SK-N-SH (cell line): ENCODE measurements at regions not wholly inside any gene's neighbourhood (a gene's known extent, or its start where the extent isn't known, plus 50 kb on each side); places are given as distances from the start of the nearest gene placed in this dataset.
"Not testable (repeated sequence)": the region's sequence is repeated elsewhere in the genome, so short reads cannot be mapped to it uniquely, and the experiment has no call there.

Experiments used
- CTCF ChIA-PET: fragments of 300-600, 350-600 bp; formaldehyde crosslinking; extraction: SDS; loops from one replicate; lab custom pipeline; 2021; lab: Yijun Ruan, JAX
- POLR2A ChIA-PET: fragments of 350-600 bp; sonication (Branson Sonifier 250); formaldehyde crosslinking; extraction: SDS; loops from one replicate; lab custom pipeline; 2020; ENCODE audit warnings: antibody characterized with exemption, inconsistent platforms; lab: Yijun Ruan, JAX
- DNase-seq: peaks from one replicate; pipeline ENCODE4 v3.0.0; 2012
- H2AFZ ChIP-seq: fragments of 200-600 bp; sonication (generic); 2 replicates; pipeline ENCODE4 v1.8.1; 2016; ENCODE audit warnings: antibody characterized with exemption, mild to moderate bottlenecking, low read depth
- H3F3A ChIP-seq: fragments of 200-600 bp; sonication (generic); replicated peaks from 2 replicates; pipeline ENCODE3; 2016; ENCODE audit warnings: antibody characterized with exemption, mild to moderate bottlenecking; ENCODE audit not compliant: insufficient read depth
- H3K27ac ChIP-seq, 2 experiments: fragments of 200-500 bp in 1 of 2; fragments of 200-600 bp in 1 of 2; sonication (Bioruptor generic) in 1 of 2; sonication (generic), shearing (Covaris generic) in 1 of 2; 2 replicates each; pipeline versions ENCODE4 v1.5.1 to v1.6.1; 2014 to 2016; ENCODE audit warnings: low read depth in 2 of 2, inconsistent platforms in 1 of 2, low read length in 1 of 2, mild to moderate bottlenecking in 1 of 2, mixed read lengths in 1 of 2
- H3K27me3 ChIP-seq: fragments of 200-600 bp; sonication (generic), shearing (Covaris generic); 2 replicates; pipeline ENCODE4 v1.6.1; 2016; ENCODE audit warnings: mixed run types; ENCODE audit not compliant: insufficient read depth
- H3K36me3 ChIP-seq, 2 experiments: fragments of 200-500 bp in 1 of 2; fragments of 200-600 bp in 1 of 2; sonication (Bioruptor generic) in 1 of 2; sonication (generic) in 1 of 2; replicated peaks in 1 of 2; 2 replicates each; pipeline versions ENCODE3 to v1.5.1; 2014 to 2016; ENCODE audit warnings: low read length in 1 of 2, mild to moderate bottlenecking in 1 of 2; ENCODE audit not compliant: insufficient read depth in 2 of 2, control insufficient read depth in 1 of 2
- H3K4me1 ChIP-seq, 2 experiments: fragments of 200-500 bp in 1 of 2; fragments of 200-600 bp in 1 of 2; sonication (Bioruptor generic) in 1 of 2; sonication (generic), shearing (Covaris generic) in 1 of 2; 2 replicates each; pipeline versions ENCODE4 v1.5.1 to v1.6.1; 2014 to 2016; ENCODE audit warnings: low read depth in 1 of 2, low read length in 1 of 2, mixed run types in 1 of 2; ENCODE audit not compliant: insufficient read depth in 2 of 2, control insufficient read depth in 1 of 2
- H3K4me2 ChIP-seq: fragments of 200-600 bp; sonication (generic), shearing (Covaris generic); 2 replicates; pipeline ENCODE4 v1.6.1; 2017; ENCODE audit warnings: mixed run types
- H3K4me3 ChIP-seq, 2 experiments: fragments of 200-500 bp in 1 of 2; fragments of 200-600 bp in 1 of 2; sonication (Bioruptor generic) in 1 of 2; sonication (generic), shearing (Covaris generic) in 1 of 2; 2 replicates each; pipeline versions ENCODE4 v1.5.1 to v1.8.1; 2014 to 2016; ENCODE audit warnings: low read depth in 2 of 2, inconsistent platforms in 1 of 2, low read length in 1 of 2, mild to moderate bottlenecking in 1 of 2, mixed read lengths in 1 of 2, moderate library complexity in 1 of 2
- H3K79me2 ChIP-seq: fragments of 200-600 bp; sonication (generic); 2 replicates; pipeline ENCODE4 v1.8.1; 2017; ENCODE audit warnings: mild to moderate bottlenecking; ENCODE audit not compliant: insufficient read depth
- H3K9ac ChIP-seq: fragments of 200-600 bp; sonication (generic); 2 replicates; pipeline ENCODE4 v1.6.1; 2017; ENCODE audit warnings: mixed run types
- H3K9me2 ChIP-seq: fragments of 200-600 bp; sonication (generic); 2 replicates; pipeline ENCODE4 v1.6.1; 2017; ENCODE audit warnings: mixed run types
- H3K9me3 ChIP-seq: fragments of 200-600 bp; sonication (generic); 2 replicates; pipeline ENCODE4 v1.6.1; 2017; ENCODE audit warnings: mixed run types, mild to moderate bottlenecking, moderate library complexity
- H4K20me1 ChIP-seq: fragments of 200-600 bp; sonication (generic); 2 replicates; pipeline ENCODE4 v1.6.1; 2017; ENCODE audit warnings: mild to moderate bottlenecking, mixed run types; ENCODE audit not compliant: insufficient read depth
- EP300 ChIP-seq, 2 experiments: IDR thresholded peaks; 2 replicates each; pipeline versions ENCODE4 v1.4.0 to v1.6.1; 2012; ENCODE audit warnings: borderline replicate concordance in 1 of 2, low read depth in 1 of 2, low read length in 1 of 2
- FOSL2 ChIP-seq: IDR thresholded peaks from 2 replicates; pipeline ENCODE4 v1.4.0; 2012; ENCODE audit warnings: low read depth, mild to moderate bottlenecking, moderate library complexity, borderline replicate concordance
- FOXM1 ChIP-seq: IDR thresholded peaks from 2 replicates; pipeline ENCODE4 v1.4.0; 2012; ENCODE audit warnings: low read depth, mild to moderate bottlenecking
- MEF2A ChIP-seq: IDR thresholded peaks from 2 replicates; pipeline ENCODE4 v1.4.0; 2012; ENCODE audit warnings: low read depth, borderline replicate concordance
- POLR2AphosphoS5 ChIP-seq: IDR thresholded peaks from 2 replicates; pipeline ENCODE4 v1.6.1; 2012; ENCODE audit warnings: low read depth, low read length
- RCOR1 ChIP-seq: fragments of 150-350 bp; IDR thresholded peaks from 2 replicates; pipeline ENCODE4 v1.6.1; 2017; ENCODE audit warnings: antibody characterized with exemption, low read length
- RFX5 ChIP-seq: IDR thresholded peaks from 2 replicates; pipeline ENCODE4 v1.6.1; 2012; ENCODE audit warnings: mild to moderate bottlenecking, improper control_type of control experiment, low read length
- SIN3A ChIP-seq: IDR thresholded peaks from 2 replicates; pipeline ENCODE4 v1.6.1; 2012; ENCODE audit warnings: low read depth, mild to moderate bottlenecking, low read length, moderate library complexity, borderline replicate concordance
- SMC3 ChIP-seq: IDR thresholded peaks from 2 replicates; pipeline ENCODE4 v1.6.1; 2012; ENCODE audit warnings: low read depth, low read length, improper control_type of control experiment
- WGBS: methylation state at CpG from one replicate; pipeline ENCODE4 v1.1.6; 2017; ENCODE audit warnings: low lambda C conversion rate; 5-methylcytosine and 5-hydroxymethylcytosine counted together
- TF ChIP-seq, protein P1 (sequence below): IDR thresholded peaks from 2 replicates; pipeline ENCODE4 v1.4.0; 2012; ENCODE audit warnings: low read depth, borderline replicate concordance
- TF ChIP-seq, protein P2 (sequence below): fragments of 150-350 bp; IDR thresholded peaks from 2 replicates; pipeline ENCODE4 v1.6.1; 2017; ENCODE audit warnings: antibody characterized with exemption, low read length, low read depth, borderline replicate concordance
- TF ChIP-seq, protein P3 (sequence below): IDR thresholded peaks from 2 replicates; pipeline ENCODE4 v1.4.0; 2012; ENCODE audit warnings: low read depth

DNA sequence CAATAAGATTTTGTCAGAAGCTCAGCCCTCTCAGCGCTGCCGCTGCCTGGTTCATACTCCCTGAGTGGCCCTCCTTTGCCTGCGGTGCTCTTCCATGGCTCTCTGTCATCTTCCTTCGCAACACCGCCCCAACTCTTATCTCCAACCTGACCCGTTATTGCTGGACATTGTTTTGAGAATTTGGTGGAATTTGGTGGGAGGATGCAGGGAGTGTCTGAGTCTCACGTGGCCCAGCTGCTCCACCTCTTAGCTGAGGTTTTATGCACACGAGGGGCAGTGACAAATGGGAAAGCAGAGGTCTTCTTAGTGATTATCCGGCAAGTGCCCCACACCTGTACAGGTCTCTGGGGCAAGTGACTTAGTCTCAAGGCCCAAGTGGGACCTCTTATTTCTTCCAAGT, 97.5 kb upstream of the RPH3A start:
- CTCF ChIA-PET: interaction anchor here (1.0 kb wide), 1 partner anchor 29 kb away, joined by 3 read pairs; no protein-coding TSS in a partner anchor

DNA sequence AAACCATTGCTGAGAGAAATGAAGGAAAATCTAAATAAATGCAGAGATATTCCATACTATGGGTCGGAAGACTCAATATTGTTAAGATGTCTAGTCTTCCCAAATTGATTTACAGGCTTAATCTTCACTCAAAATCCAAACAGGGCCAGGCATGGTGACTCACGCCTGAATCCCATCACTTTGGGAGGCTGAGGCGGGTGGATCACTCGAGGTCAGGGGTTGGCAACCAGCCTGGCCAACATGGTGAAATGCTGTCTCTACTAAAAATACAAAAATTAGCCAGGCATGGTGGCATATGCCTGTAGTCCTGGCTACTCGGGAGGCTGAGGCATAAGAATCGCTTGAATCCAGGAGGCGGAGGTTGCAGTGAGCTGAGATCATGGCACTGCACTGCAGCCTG, 94.1 kb upstream of the RPH3A start:
- H3K79me2 ChIP-seq, H3K9me2 ChIP-seq, H3K27me3 ChIP-seq, H3K27ac ChIP-seq, H2AFZ ChIP-seq, H3K36me3 ChIP-seq, H3K4me2 ChIP-seq, H3K9me3 ChIP-seq, H3K4me3 ChIP-seq, H4K20me1 ChIP-seq, H3K9ac ChIP-seq, H3F3A ChIP-seq, H3K4me1 ChIP-seq, POLR2A ChIA-PET, DNase-seq: not testable (repeated sequence)
- 45% methylated on average over 7 of the region's 7 CpGs for WGBS
- CTCF ChIA-PET: interaction anchor here (0.6 to 0.8 kb wide), 2 partner anchors 12 to 114 kb away, joined by 3 read pairs; no protein-coding TSS in a partner anchor

More for the DNA sequence above, 97.5 kb upstream of the RPH3A start:
- Histone ChIP-seq H3K27me3 (no peaks in the 10 kb centered on the region), H3K36me3 (no peaks in the 10 kb centered on the region), H3K4me1 (no peaks in the 10 kb centered on the region), H3K4me2 (no peak overlapping the region), H3K9me3 (no peaks in the 10 kb centered on the region), H3K4me3 (no peak overlapping the region), H3F3A (no peaks in the 10 kb centered on the region), H3K79me2 (no peaks in the 10 kb centered on the region), H4K20me1 (no peaks in the 10 kb centered on the region), H3K9me2 (no peaks in the 10 kb centered on the region), H3K9ac (no peak overlapping the region), H2AFZ (no peak overlapping the region), H3K27ac (no peak overlapping the region)
- DNase-seq: no peak
- WGBS: 55% methylated on average over 9 of the region's 9 CpGs
- TF ChIP-seq, protein P1, sequence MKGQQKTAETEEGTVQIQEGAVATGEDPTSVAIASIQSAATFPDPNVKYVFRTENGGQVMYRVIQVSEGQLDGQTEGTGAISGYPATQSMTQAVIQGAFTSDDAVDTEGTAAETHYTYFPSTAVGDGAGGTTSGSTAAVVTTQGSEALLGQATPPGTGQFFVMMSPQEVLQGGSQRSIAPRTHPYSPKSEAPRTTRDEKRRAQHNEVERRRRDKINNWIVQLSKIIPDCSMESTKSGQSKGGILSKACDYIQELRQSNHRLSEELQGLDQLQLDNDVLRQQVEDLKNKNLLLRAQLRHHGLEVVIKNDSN: no peak
- TF ChIP-seq EP300 (IDR thresholded peaks at IDR 0.05; ENCODE audit: borderline replicate concordance in 1 of 2, low read depth in 1 of 2, low read length in 1 of 2) (no peak), FOXM1 (no peak), SMC3 (no peak), RCOR1 (no peak), MEF2A (no peak), RFX5 (no peak), SIN3A (no peak), POLR2AphosphoS5 (no peak), FOSL2 (no peak)
- TF ChIP-seq, protein P2, sequence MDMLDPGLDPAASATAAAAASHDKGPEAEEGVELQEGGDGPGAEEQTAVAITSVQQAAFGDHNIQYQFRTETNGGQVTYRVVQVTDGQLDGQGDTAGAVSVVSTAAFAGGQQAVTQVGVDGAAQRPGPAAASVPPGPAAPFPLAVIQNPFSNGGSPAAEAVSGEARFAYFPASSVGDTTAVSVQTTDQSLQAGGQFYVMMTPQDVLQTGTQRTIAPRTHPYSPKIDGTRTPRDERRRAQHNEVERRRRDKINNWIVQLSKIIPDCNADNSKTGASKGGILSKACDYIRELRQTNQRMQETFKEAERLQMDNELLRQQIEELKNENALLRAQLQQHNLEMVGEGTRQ: no peak
- TF ChIP-seq, protein P3, sequence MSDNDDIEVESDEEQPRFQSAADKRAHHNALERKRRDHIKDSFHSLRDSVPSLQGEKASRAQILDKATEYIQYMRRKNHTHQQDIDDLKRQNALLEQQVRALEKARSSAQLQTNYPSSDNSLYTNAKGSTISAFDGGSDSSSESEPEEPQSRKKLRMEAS: no peak
- POLR2A ChIA-PET: no interaction called here
